SU-DHL-6 (cell line): ENCODE measurements at regions not wholly inside any gene's neighbourhood (a gene's known extent, or its start where the extent isn't known, plus 50 kb on each side); places are given as distances from the start of the nearest gene placed in this dataset.

ENCODE experiments used
- H2AFZ ChIP-seq: fragments of 200-600 bp; sonication (generic); 2 replicates; pipeline ENCODE4 v1.6.1; 2014; ENCODE audit warnings: low read depth, mild to moderate bottlenecking, moderate library complexity, mixed read lengths, antibody characterized with exemption, low read length; ENCODE audit not compliant: severe bottlenecking
- H3F3A ChIP-seq: fragments of 200-600 bp; shearing (Covaris generic); 2 replicates; pipeline ENCODE4 v1.6.0; 2016; ENCODE audit warnings: antibody characterized with exemption, mild to moderate bottlenecking; ENCODE audit not compliant: insufficient read depth
- H3K27ac ChIP-seq: fragments of 200-600 bp; sonication (generic); 2 replicates; pipeline ENCODE4 v1.5.1; 2016; ENCODE audit warnings: low read depth, mild to moderate bottlenecking, low read length, moderate library complexity, mixed read lengths
- H3K27me3 ChIP-seq: fragments of 200-600 bp; sonication (generic), shearing (Covaris generic); 2 replicates; pipeline ENCODE4 v1.6.0; 2014; ENCODE audit warnings: mild to moderate bottlenecking, low read length
- H3K36me3 ChIP-seq: fragments of 200-600 bp; sonication (generic); 2 replicates; pipeline ENCODE4 v1.6.1; 2014; ENCODE audit warnings: mild to moderate bottlenecking, low read length, mixed read lengths
- H3K4me2 ChIP-seq: fragments of 300-600, 200-600 bp; shearing (Covaris generic), sonication (generic); 2 replicates; pipeline ENCODE4 v1.6.0; 2014; ENCODE audit warnings: low read length, low read depth, mild to moderate bottlenecking; ENCODE audit not compliant: poor library complexity, severe bottlenecking
- H3K4me3 ChIP-seq: fragments of 200-600 bp; sonication (generic); 2 replicates; pipeline ENCODE4 v1.5.1; 2014; ENCODE audit warnings: antibody characterized with exemption, low read length, mild to moderate bottlenecking, mixed read lengths; ENCODE audit not compliant: insufficient read depth, poor library complexity, severe bottlenecking
- H3K79me2 ChIP-seq: fragments of 200-600 bp; sonication (generic); 2 replicates; pipeline ENCODE4 v1.6.1; 2014; ENCODE audit warnings: mild to moderate bottlenecking, low read length, moderate library complexity; ENCODE audit not compliant: insufficient read depth
- H3K9ac ChIP-seq: fragments of 200-600 bp; sonication (generic); 2 replicates; pipeline ENCODE4 v1.7.0; 2014; ENCODE audit warnings: mild to moderate bottlenecking, low read length
- H3K9me2 ChIP-seq: fragments of 200-600 bp; sonication (generic); replicated peaks from 2 replicates; pipeline ENCODE4 v1.6.1; 2014; ENCODE audit warnings: low read length; ENCODE audit not compliant: insufficient read depth
- H3K9me3 ChIP-seq: fragments of 200-600 bp; sonication (generic); 2 replicates; pipeline ENCODE4 v1.6.1; 2014; ENCODE audit warnings: low read length, mixed read lengths; ENCODE audit not compliant: insufficient read depth
- H4K20me1 ChIP-seq: fragments of 200-600 bp; sonication (generic); 2 replicates; pipeline ENCODE4 v1.6.1; 2014; ENCODE audit warnings: low read depth, mild to moderate bottlenecking, antibody characterized with exemption, low read length, moderate library complexity, mixed read lengths
- EZH2phosphoT487 ChIP-seq: fragments of 200-600 bp; sonication (generic), shearing (Covaris generic); conservative IDR thresholded peaks from 2 replicates; pipeline ENCODE4 v1.6.1; 2018; ENCODE audit warnings: mild to moderate bottlenecking, antibody characterized with exemption, low read length, moderate library complexity, mixed read lengths
- TF ChIP-seq, protein P1 (sequence below): fragments of 200-600 bp; sonication (generic); IDR thresholded peaks from one replicate; pipeline ENCODE4 v1.5.1; 2017; ENCODE audit warnings: antibody characterized with exemption, mild to moderate bottlenecking, low read length, moderate library complexity; ENCODE audit not compliant: insufficient read depth, poor library complexity, severe bottlenecking

- H3K79me2 ChIP-seq: no peaks in the 10 kb centered on the region
- H3K27ac ChIP-seq: no peak overlapping the region
- no peaks in the 10 kb centered on the region for H3F3A ChIP-seq
- no peaks in the 10 kb centered on the region for H3K36me3 ChIP-seq
- no peaks in the 10 kb centered on the region for H3K27me3 ChIP-seq
- H4K20me1 ChIP-seq: no peaks in the 10 kb centered on the region
- no peak overlapping the region for H3K4me3 ChIP-seq
- no peaks in the 10 kb centered on the region for H3K9me2 ChIP-seq
- TF ChIP-seq EZH2phosphoT487: no peak
- TF ChIP-seq, protein P1, sequence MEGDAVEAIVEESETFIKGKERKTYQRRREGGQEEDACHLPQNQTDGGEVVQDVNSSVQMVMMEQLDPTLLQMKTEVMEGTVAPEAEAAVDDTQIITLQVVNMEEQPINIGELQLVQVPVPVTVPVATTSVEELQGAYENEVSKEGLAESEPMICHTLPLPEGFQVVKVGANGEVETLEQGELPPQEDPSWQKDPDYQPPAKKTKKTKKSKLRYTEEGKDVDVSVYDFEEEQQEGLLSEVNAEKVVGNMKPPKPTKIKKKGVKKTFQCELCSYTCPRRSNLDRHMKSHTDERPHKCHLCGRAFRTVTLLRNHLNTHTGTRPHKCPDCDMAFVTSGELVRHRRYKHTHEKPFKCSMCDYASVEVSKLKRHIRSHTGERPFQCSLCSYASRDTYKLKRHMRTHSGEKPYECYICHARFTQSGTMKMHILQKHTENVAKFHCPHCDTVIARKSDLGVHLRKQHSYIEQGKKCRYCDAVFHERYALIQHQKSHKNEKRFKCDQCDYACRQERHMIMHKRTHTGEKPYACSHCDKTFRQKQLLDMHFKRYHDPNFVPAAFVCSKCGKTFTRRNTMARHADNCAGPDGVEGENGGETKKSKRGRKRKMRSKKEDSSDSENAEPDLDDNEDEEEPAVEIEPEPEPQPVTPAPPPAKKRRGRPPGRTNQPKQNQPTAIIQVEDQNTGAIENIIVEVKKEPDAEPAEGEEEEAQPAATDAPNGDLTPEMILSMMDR: no peak
- H3K9ac ChIP-seq: no peak overlapping the region
- H3K4me2 ChIP-seq: no peak overlapping the region
- H2AFZ ChIP-seq: no peak overlapping the region
- no peaks in the 10 kb centered on the region for H3K9me3 ChIP-seq
These were observed 290.7 kb downstream of the HTR1B start for GRCh38 chr6:77172578-77172977.

DNA sequence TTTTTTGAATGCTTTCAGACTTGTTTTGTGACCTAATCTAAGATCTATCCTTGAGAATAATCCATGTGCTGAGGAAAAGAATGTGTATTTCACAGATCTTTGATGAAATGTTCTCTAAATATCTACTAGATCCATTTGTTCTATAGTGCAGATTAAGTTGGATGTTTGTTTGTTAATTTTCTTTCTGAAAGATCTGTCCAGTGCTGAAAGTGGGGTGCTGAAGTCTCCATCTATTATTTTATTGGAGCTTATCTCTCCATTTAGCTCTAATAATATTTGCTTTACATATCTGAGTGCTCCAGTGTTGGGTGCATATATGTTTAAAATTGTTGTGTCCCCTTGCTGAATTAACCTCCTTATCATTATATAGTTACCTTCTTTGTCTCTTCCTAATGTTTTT lies 303.6 kb downstream of the HTR1B start:
- no peaks in the 10 kb centered on the region for H3K36me3 ChIP-seq
- H3F3A ChIP-seq: no peaks in the 10 kb centered on the region
- H2AFZ ChIP-seq: no peak overlapping the region
- H3K4me3 ChIP-seq: no peak overlapping the region
- no peaks in the 10 kb centered on the region for H3K27me3 ChIP-seq
- no peaks in the 10 kb centered on the region for H3K9me3 ChIP-seq
- H3K27ac ChIP-seq: no peak overlapping the region
- no peaks in the 10 kb centered on the region for H3K79me2 ChIP-seq
- no peak overlapping the region for H3K9ac ChIP-seq
- H3K9me2 ChIP-seq: no peaks in the 10 kb centered on the region
- H4K20me1 ChIP-seq: no peaks in the 10 kb centered on the region
- TF ChIP-seq, protein P1: no peak
- TF ChIP-seq EZH2phosphoT487: no peak
- no peak overlapping the region for H3K4me2 ChIP-seq

GRCh38 chr6:77151241-77151640 lies 312.1 kb downstream of the HTR1B start:
- no peaks in the 10 kb centered on the region for H4K20me1 ChIP-seq
- H3K79me2 ChIP-seq: no peaks in the 10 kb centered on the region
- no peak overlapping the region for H3K4me2 ChIP-seq
- no peaks in the 10 kb centered on the region for H3K36me3 ChIP-seq
- H3K27me3 ChIP-seq: no peaks in the 10 kb centered on the region
- no peaks in the 10 kb centered on the region for H3K9me3 ChIP-seq
- H3K9me2 ChIP-seq: no peaks in the 10 kb centered on the region
- no peak overlapping the region for H3K9ac ChIP-seq
- no peak overlapping the region for H3K27ac ChIP-seq
- no peak for TF ChIP-seq EZH2phosphoT487
- TF ChIP-seq, protein P1: no peak
- H3K4me3 ChIP-seq: no peak overlapping the region
- H2AFZ ChIP-seq: no peak overlapping the region
- no peaks in the 10 kb centered on the region for H3F3A ChIP-seq
